ENCODE measurements at regions not wholly inside any gene's neighbourhood (a gene's known extent, or its start where the extent isn't known, plus 50 kb on each side); places are given as distances from the start of the nearest gene placed in this dataset.

GRCh38 chr9:71632776-71633175, 135.5 kb downstream of the CEMIP2 start:
- Mint-ChIP-seq H3K27ac (no peak overlapping the region), H3K27me3 (no peaks in the 10 kb centered on the region), H3K9me3 (no peaks in the 10 kb centered on the region), H3K36me3 (no peaks in the 10 kb centered on the region), H3K4me1 (ENCODE audit: low read depth) (no peaks in the 10 kb centered on the region), H3K4me3 (no peak overlapping the region)
- intact Hi-C loops (cut with micrococcal nuclease): no loop called here
- POLR2A ChIA-PET: no interaction called here
- CTCF ChIA-PET: no interaction called here
- no peak for DNase-seq

DNA sequence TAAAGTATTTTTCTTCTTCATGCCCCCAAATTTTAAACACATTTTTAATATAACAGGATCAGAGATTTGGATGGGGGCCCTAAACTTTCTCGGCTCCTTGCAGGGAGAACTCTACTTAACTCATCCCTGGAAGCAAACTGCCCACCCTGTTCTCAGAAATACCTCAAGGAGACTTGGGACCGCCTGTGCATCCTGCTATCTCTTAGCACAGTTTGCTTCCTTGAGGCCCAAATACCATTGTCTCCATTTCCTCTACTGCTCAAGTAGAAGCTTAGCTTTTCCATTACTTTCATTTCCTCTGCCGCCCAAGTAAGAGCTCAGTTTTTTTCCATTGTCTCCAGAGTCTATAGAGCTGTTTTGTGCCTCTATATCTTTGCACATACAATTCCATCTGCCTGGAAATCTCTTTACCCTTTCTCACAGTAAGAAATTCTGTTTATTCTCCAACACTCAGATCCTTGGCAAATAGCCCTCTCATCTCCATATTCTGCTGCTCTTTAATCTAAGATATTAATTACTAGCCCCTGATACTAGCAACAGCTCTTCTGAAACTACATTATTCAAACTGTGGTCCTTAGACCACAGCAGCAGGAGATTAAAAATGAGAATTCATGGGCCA, 137.8 kb downstream of the CEMIP2 start:
- H3K4me3 Mint-ChIP-seq: no peak overlapping the region
- no peaks in the 10 kb centered on the region for H3K9me3 Mint-ChIP-seq
- POLR2A ChIA-PET: no interaction called here
- H3K27ac Mint-ChIP-seq: no peak overlapping the region
- no peaks in the 10 kb centered on the region for H3K36me3 Mint-ChIP-seq
- CTCF ChIA-PET: no interaction called here
- no peak for DNase-seq
- H3K27me3 Mint-ChIP-seq: no peaks in the 10 kb centered on the region
- intact Hi-C loops (cut with micrococcal nuclease): no loop called here
- H3K4me1 Mint-ChIP-seq (ENCODE audit: low read depth): no peaks in the 10 kb centered on the region

DNA sequence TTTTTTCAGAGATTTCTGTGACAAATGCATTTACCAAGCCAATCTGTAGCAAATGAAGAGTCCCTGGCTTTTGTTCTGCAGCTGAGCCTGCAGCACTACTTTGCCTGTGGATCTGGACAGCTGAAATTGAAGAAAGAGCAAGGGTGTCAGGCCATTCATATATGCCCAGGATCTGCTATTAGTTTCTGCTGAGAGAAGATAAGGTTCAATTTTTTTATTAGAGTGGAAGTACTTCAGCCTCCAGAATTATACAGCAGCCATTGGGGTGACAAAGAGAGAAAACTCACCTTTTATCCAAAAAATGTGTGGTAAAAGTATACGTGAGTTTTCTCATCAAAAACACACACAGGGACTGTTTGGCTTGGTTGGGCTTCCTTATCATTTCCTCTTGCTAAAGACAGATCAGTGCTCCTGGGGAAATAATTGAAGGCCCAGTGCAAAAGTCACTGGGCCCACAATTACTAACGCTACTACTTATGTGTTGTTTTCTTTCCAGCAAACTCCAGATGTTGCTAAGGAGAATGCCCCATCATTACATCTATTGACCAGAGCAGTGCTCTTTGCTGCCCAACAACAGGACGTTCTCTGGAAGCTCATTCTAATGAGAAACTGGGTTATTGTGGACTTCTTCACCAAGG, 138.6 kb downstream of the CEMIP2 start:
- no peaks in the 10 kb centered on the region for H3K27me3 Mint-ChIP-seq
- intact Hi-C loops (cut with micrococcal nuclease): loop anchor here (5.0 kb wide), 1 partner anchor 83 kb away; no protein-coding TSS in a partner anchor
- no peak overlapping the region for H3K4me3 Mint-ChIP-seq
- DNase-seq: no peak
- ChIA-PET CTCF (interaction anchor here (0.8 to 2.0 kb wide), 4 partner anchors 9 to 395 kb away, joined by 3 to 7 read pairs (median 4); no protein-coding TSS in a partner anchor), POLR2A (no interaction called here)
- H3K4me1 Mint-ChIP-seq (ENCODE audit: low read depth): no peaks in the 10 kb centered on the region
- H3K27ac Mint-ChIP-seq: no peak overlapping the region
- no peaks in the 10 kb centered on the region for H3K9me3 Mint-ChIP-seq
- no peaks in the 10 kb centered on the region for H3K36me3 Mint-ChIP-seq

- no peaks in the 10 kb centered on the region for H3K9me3 Mint-ChIP-seq
- ChIA-PET POLR2A (no interaction called here), CTCF (interaction anchor here (1.1 to 2.0 kb wide), 9 partner anchors 11 to 397 kb away, joined by 3 to 10 read pairs (median 4); no protein-coding TSS in a partner anchor)
- H3K27me3 Mint-ChIP-seq: no peaks in the 10 kb centered on the region
- no peak overlapping the region for H3K27ac Mint-ChIP-seq
- no peaks in the 10 kb centered on the region for H3K4me1 Mint-ChIP-seq (ENCODE audit: low read depth)
- H3K36me3 Mint-ChIP-seq: no peaks in the 10 kb centered on the region
- no peak for DNase-seq
- no peak overlapping the region for H3K4me3 Mint-ChIP-seq
- intact Hi-C loops (cut with micrococcal nuclease): loop anchor here (1.0 to 5.0 kb wide), 2 partner anchors 84 to 141 kb away; no protein-coding TSS in a partner anchor
Observed at GRCh38 chr9:71628247-71628646, 140.1 kb downstream of the CEMIP2 start.

- no peaks in the 10 kb centered on the region for H3K4me1 Mint-ChIP-seq (ENCODE audit: low read depth)
- H3K4me3 Mint-ChIP-seq: no peak overlapping the region
- no peak for DNase-seq
- no peaks in the 10 kb centered on the region for H3K36me3 Mint-ChIP-seq
- CTCF ChIA-PET: interaction anchor here (1.1 to 2.0 kb wide), 7 partner anchors 14 to 156 kb away, joined by 3 to 10 read pairs (median 4); no protein-coding TSS in a partner anchor
- POLR2A ChIA-PET: no interaction called here
- H3K9me3 Mint-ChIP-seq: no peaks in the 10 kb centered on the region
- intact Hi-C loops (cut with micrococcal nuclease): loop anchor here (5.0 kb wide), 1 partner anchor 85 kb away; no protein-coding TSS in a partner anchor
- H3K27ac Mint-ChIP-seq: no peak overlapping the region
- no peaks in the 10 kb centered on the region for H3K27me3 Mint-ChIP-seq
Observed at GRCh38 chr9:71627537-71627936, 140.8 kb downstream of the CEMIP2 start.

DNA sequence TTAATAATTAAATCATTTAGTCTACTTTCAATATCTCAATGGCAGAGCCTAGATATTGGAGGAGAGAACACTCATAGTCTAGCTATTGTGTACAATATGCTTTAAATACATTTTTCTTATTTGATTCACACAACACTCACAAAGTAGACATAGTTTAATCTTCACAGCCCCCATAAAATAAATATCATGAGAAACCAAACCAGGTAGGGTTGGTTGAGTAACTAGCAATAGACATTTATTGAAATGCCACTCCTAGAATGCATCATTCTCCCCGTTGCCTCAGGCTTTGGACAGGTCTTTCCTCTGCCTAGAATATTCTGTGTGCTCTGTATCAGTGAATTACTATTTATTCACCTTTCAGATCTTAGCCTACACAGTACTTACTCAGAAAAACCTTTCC, 141.9 kb downstream of the CEMIP2 start:
- DNase-seq: no peak
- ChIA-PET CTCF (no interaction called here), POLR2A (no interaction called here)
- intact Hi-C loops (cut with micrococcal nuclease): loop anchor here (5.0 kb wide), 1 partner anchor 86 kb away; no protein-coding TSS in a partner anchor
- H3K9me3 Mint-ChIP-seq: no peaks in the 10 kb centered on the region
- H3K36me3 Mint-ChIP-seq: no peaks in the 10 kb centered on the region
- no peaks in the 10 kb centered on the region for H3K4me1 Mint-ChIP-seq (ENCODE audit: low read depth)
- no peaks in the 10 kb centered on the region for H3K27me3 Mint-ChIP-seq
- no peak overlapping the region for H3K27ac Mint-ChIP-seq
- no peak overlapping the region for H3K4me3 Mint-ChIP-seq

GRCh38 chr9:71624728-71625127, 143.6 kb downstream of the CEMIP2 start:
- POLR2A ChIA-PET: no interaction called here

GRCh38 chr9:71620746-71621145, 147.6 kb downstream of the CEMIP2 start:
- Mint-ChIP-seq H3K36me3 (no peaks in the 10 kb centered on the region), H3K4me3 (no peak overlapping the region), H3K4me1 (ENCODE audit: low read depth) (no peaks in the 10 kb centered on the region), H3K27ac (no peak overlapping the region), H3K27me3 (no peaks in the 10 kb centered on the region), H3K9me3 (peaks cover 13% of the 10 kb centered on the region)
- intact Hi-C loops (cut with micrococcal nuclease): no loop called here
- POLR2A ChIA-PET: no interaction called here
- DNase-seq: no peak
- CTCF ChIA-PET: no interaction called here

More at GRCh38 chr9:71624728-71625127, 143.6 kb downstream of the CEMIP2 start:
- Mint-ChIP-seq H3K36me3 (no peaks in the 10 kb centered on the region), H3K9me3 (no peaks in the 10 kb centered on the region), H3K27ac (no peak overlapping the region), H3K4me1 (ENCODE audit: low read depth) (no peaks in the 10 kb centered on the region), H3K27me3 (no peaks in the 10 kb centered on the region), H3K4me3 (no peak overlapping the region)
- intact Hi-C loops (cut with micrococcal nuclease): loop anchor here (5.0 kb wide), 1 partner anchor 88 kb away; no protein-coding TSS in a partner anchor
- CTCF ChIA-PET: no interaction called here
- no peak for DNase-seq

DNA sequence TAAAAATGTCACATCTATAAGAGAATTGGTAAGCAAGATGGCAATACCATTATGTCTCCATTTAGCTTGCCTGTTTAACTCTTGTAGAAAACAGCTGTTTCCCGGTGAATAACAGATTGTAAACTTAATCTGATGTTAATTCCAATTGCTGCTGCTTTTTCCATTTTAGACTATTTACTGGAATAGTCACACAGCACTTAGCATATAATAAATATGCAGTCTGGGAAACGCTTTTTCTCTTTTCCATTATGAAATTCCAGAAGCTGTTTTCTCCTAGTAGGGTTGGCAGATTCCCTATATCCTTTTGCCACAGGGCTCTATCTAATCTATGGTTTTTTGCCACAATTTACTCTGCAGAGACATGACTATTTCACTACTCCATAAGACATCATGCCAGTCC, 148.0 kb downstream of the CEMIP2 start:
- no peak overlapping the region for H3K4me3 Mint-ChIP-seq
- H3K36me3 Mint-ChIP-seq: no peaks in the 10 kb centered on the region
- peaks cover 13% of the 10 kb centered on the region for H3K9me3 Mint-ChIP-seq
- ChIA-PET CTCF (interaction anchor here (1.4 to 1.5 kb wide), 2 partner anchors 15 to 200 kb away, joined by 3 to 4 read pairs; no protein-coding TSS in a partner anchor), POLR2A (interaction anchor here (0.5 kb wide), 1 partner anchor 221 kb away, joined by 3 read pairs; no protein-coding TSS in a partner anchor)
- DNase-seq: no peak
- no peaks in the 10 kb centered on the region for H3K27me3 Mint-ChIP-seq
- H3K27ac Mint-ChIP-seq: no peak overlapping the region
- H3K4me1 Mint-ChIP-seq (ENCODE audit: low read depth): no peaks in the 10 kb centered on the region
- intact Hi-C loops (cut with micrococcal nuclease): no loop called here

DNA sequence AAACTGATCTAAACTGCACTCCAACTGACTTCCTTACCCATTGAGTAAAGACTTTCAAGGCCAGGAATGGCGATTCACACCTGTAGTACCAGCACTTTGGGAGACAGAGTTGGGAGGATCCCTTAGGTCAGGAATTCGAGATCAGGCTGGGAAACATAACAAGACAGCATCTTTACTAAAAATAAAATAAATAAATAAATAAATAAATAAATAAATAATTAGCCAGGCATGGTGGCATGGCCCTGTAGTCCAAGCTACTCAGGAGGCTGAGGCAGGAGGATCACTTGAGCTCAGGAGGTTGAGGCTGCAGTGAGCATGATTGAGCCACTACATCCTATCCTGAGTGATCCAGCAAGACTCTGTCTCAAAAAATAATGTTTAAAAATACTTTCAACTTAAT, 148.4 kb downstream of the CEMIP2 start:
- Mint-ChIP-seq H3K9me3 (peaks cover 13% of the 10 kb centered on the region), H3K36me3 (no peaks in the 10 kb centered on the region), H3K27ac (no peak overlapping the region), H3K4me1 (ENCODE audit: low read depth) (no peaks in the 10 kb centered on the region), H3K27me3 (no peaks in the 10 kb centered on the region), H3K4me3 (no peak overlapping the region)
- no peak for DNase-seq
- intact Hi-C loops (cut with micrococcal nuclease): no loop called here
- POLR2A ChIA-PET: interaction anchor here (0.5 kb wide), 1 partner anchor 221 kb away, joined by 3 read pairs; no protein-coding TSS in a partner anchor
- CTCF ChIA-PET: interaction anchor here (1.2 to 1.5 kb wide), 3 partner anchors 15 to 201 kb away, joined by 3 to 4 read pairs (median 3); no protein-coding TSS in a partner anchor

- Mint-ChIP-seq H3K4me1 (ENCODE audit: low read depth) (no peaks in the 10 kb centered on the region), H3K4me3 (no peak overlapping the region), H3K27me3 (no peaks in the 10 kb centered on the region), H3K27ac (no peak overlapping the region), H3K36me3 (no peaks in the 10 kb centered on the region), H3K9me3 (peaks cover 20% of the 10 kb centered on the region)
- intact Hi-C loops (cut with micrococcal nuclease): no loop called here
- DNase-seq: no peak
- ChIA-PET CTCF (no interaction called here), POLR2A (no interaction called here)
Observed at GRCh38 chr9:71614409-71615010, 153.8 kb downstream of the CEMIP2 start.

- H3K27ac Mint-ChIP-seq: no peak overlapping the region
- H3K36me3 Mint-ChIP-seq: no peaks in the 10 kb centered on the region
- no peak overlapping the region for H3K4me3 Mint-ChIP-seq
- H3K4me1 Mint-ChIP-seq (ENCODE audit: low read depth): no peaks in the 10 kb centered on the region
- H3K9me3 Mint-ChIP-seq: peaks cover 19% of the 10 kb centered on the region
- POLR2A ChIA-PET: no interaction called here
- H3K27me3 Mint-ChIP-seq: no peaks in the 10 kb centered on the region
- CTCF ChIA-PET: no interaction called here
- intact Hi-C loops (cut with micrococcal nuclease): no loop called here
- DNase-seq: no peak
Observed at GRCh38 chr9:71612889-71613288, 155.4 kb downstream of the CEMIP2 start.

All from activated CD4-positive, alpha-beta memory T cell treated with anti-CD3 and anti-CD28 coated beads for 36 hours (primary cell).